ENCODE measurements at regions not wholly inside any gene's neighbourhood (a gene's known extent, or its start where the extent isn't known, plus 50 kb on each side); places are given as distances from the start of the nearest gene placed in this dataset.

DNA sequence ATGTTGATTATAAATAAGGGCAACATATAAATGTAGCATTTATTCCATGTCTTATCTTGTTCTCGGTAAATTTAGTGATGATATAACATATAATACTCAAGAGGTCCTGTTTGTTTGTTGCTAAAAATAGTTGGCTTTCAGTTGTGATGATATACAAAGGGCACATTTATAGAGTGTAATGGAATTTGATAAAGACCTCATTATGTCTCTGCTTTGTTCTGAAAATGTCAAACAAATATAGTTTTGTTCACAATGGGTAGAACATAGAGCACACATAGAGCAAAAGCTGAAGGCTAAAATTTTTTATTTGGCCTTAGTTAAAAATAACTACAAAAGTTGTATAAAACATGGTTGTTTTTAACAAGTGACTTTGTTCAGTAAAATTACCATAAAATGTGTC is 477.1 kb upstream of the SMC2 start:
- no peak for DNase-seq (ENCODE audit: low read depth, low spot score)
- Histone ChIP-seq H3K36me3 (ENCODE audit: control insufficient read depth in 2 of 2, extremely low read depth in 1 of 2, insufficient read depth in 2 of 2, low read length in 2 of 2) (no peaks in the 10 kb centered on the region), H3K9ac (replicated peaks; ENCODE audit: extremely low read depth, insufficient read depth, low read length) (no peak overlapping the region), H2AFZ (ENCODE audit: low read depth, low read length) (no peak overlapping the region), H3K9me1 (replicated peaks; ENCODE audit: control insufficient read depth, extremely low read depth, insufficient read depth, low read length) (no peaks in the 10 kb centered on the region), H3K27ac (ENCODE audit: insufficient read depth, low read depth, low read length) (no peak overlapping the region), H3K4me1 (ENCODE audit: control insufficient read depth, extremely low read depth, insufficient read depth, low read length) (no peaks in the 10 kb centered on the region), H3K9me3 (replicated peaks; ENCODE audit: control insufficient read depth, insufficient read depth, low read length) (peaks cover 4% of the 10 kb centered on the region), H3K79me2 (ENCODE audit: control insufficient read depth, insufficient read depth, low read length) (no peaks in the 10 kb centered on the region), H3K4me3 (replicated peaks in 1 of 3; ENCODE audit: insufficient read depth in 1 of 3, low read depth in 1 of 3, low read length in 3 of 3) (no peak overlapping the region), H3K4me2 (ENCODE audit: insufficient read depth, low read length) (no peak overlapping the region), H4K20me1 (replicated peaks; ENCODE audit: control insufficient read depth, extremely low read depth, insufficient read depth, low read length) (no peaks in the 10 kb centered on the region), H3K27me3 (ENCODE audit: control insufficient read depth in 2 of 2, insufficient read depth in 2 of 2, low read length in 2 of 2) (no peaks in the 10 kb centered on the region)
- dilution Hi-C loops (cut with MboI; ENCODE audit: extremely low pct_ligation_motif_present, low sequenced_read_pairs) (no loop called here), intact Hi-C loops (cut with micrococcal nuclease) (no loop called here)
- no TSS peak for BruUV-seq (replicated peaks)
- TF ChIP-seq POLR2A (IDR thresholded peaks at IDR 0.05; ENCODE audit: low read depth, low read length) (no peak), JUN (IDR thresholded peaks at IDR 0.05; ENCODE audit: borderline replicate concordance, insufficient read depth, insufficient read length, low read depth) (no peak), POLR2AphosphoS5 (IDR thresholded peaks at IDR 0.05; ENCODE audit: insufficient read depth, low read depth, low read length) (no peak), MYC (IDR thresholded peaks at IDR 0.05; ENCODE audit: low read depth, low read length) (no peak), GATA2 (IDR thresholded peaks at IDR 0.05; ENCODE audit: insufficient read depth, insufficient read length, low read depth, low read length) (no peak), EZH2 (IDR thresholded peaks at IDR 0.05; ENCODE audit: borderline replicate concordance, low read depth, low read length, severe bottlenecking) (no peak), FOS (IDR thresholded peaks at IDR 0.05; ENCODE audit: borderline replicate concordance, insufficient read depth, low read length) (no peak), MAX (IDR thresholded peaks at IDR 0.05; ENCODE audit: insufficient read depth, insufficient read length) (no peak)
- TF ChIP-seq, protein P1, sequence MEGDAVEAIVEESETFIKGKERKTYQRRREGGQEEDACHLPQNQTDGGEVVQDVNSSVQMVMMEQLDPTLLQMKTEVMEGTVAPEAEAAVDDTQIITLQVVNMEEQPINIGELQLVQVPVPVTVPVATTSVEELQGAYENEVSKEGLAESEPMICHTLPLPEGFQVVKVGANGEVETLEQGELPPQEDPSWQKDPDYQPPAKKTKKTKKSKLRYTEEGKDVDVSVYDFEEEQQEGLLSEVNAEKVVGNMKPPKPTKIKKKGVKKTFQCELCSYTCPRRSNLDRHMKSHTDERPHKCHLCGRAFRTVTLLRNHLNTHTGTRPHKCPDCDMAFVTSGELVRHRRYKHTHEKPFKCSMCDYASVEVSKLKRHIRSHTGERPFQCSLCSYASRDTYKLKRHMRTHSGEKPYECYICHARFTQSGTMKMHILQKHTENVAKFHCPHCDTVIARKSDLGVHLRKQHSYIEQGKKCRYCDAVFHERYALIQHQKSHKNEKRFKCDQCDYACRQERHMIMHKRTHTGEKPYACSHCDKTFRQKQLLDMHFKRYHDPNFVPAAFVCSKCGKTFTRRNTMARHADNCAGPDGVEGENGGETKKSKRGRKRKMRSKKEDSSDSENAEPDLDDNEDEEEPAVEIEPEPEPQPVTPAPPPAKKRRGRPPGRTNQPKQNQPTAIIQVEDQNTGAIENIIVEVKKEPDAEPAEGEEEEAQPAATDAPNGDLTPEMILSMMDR (IDR thresholded peaks at IDR 0.05; ENCODE audit: extremely low read depth in 1 of 2, insufficient read depth in 1 of 2, low read depth in 1 of 2, low read length in 2 of 2) = no peak
- POLR2A ChIA-PET = no interaction called here
- CTCF ChIA-PET = no interaction called here
- FAIRE-seq = no peak
